ENCODE measurements at regions not wholly inside any gene's neighbourhood (a gene's known extent, or its start where the extent isn't known, plus 50 kb on each side); places are given as distances from the start of the nearest gene placed in this dataset.

GRCh38 chr1:5273280-5274003, 619.0 kb downstream of the AJAP1 start:
- Histone ChIP-seq H3K27me3 (ENCODE audit: low read length) (peaks cover 4% of the 10 kb centered on the region; the same call in 1 of the 2 replicates), H3F3A (ENCODE audit: low read length, unreplicated experiment) (no peaks in the 10 kb centered on the region), H3K4me3 (ENCODE audit: low read length) (no peak overlapping the region), H3K79me2 (ENCODE audit: low read length) (no peaks in the 10 kb centered on the region), H2AFZ (ENCODE audit: low read length) (no peak overlapping the region), H3K9ac (ENCODE audit: low read length) (no peak overlapping the region), H3K36me3 (ENCODE audit: low read depth, low read length) (no peaks in the 10 kb centered on the region), H3K27ac (ENCODE audit: low read length) (no peak overlapping the region), H3K4me1 (ENCODE audit: insufficient read depth, low read length) (no peaks in the 10 kb centered on the region), H3K9me3 (ENCODE audit: low read length) (peaks cover 10% of the 10 kb centered on the region; the same call in 1 of the 2 replicates), H4K20me1 (ENCODE audit: low read length) (no peaks in the 10 kb centered on the region), H3K9me2 (replicated peaks; ENCODE audit: low read length) (no peaks in the 10 kb centered on the region), H3K4me2 (ENCODE audit: low read length) (no peak overlapping the region)
- ChIA-PET CTCF (no interaction called here), POLR2A (ENCODE audit: unreplicated experiment) (no interaction called here)
- no TSS peak for BruUV-seq (replicated peaks)
- TF ChIP-seq CTCF (conservative IDR thresholded peaks at IDR 0.05; ENCODE audit: low read depth, low read length): no peak
- TF ChIP-seq EZH2 (IDR thresholded peaks at IDR 0.05; ENCODE audit: low read length, unreplicated experiment): no peak
- no peak for TF ChIP-seq EZH2phosphoT487 (IDR thresholded peaks at IDR 0.05; ENCODE audit: borderline replicate concordance, low read length)
- ATAC-seq (no peak), DNase-seq (no peak)
- intact Hi-C loops (cut with micrococcal nuclease): no loop called here

GRCh38 chr1:5272325-5272724, 617.9 kb downstream of the AJAP1 start:
- intact Hi-C loops (cut with micrococcal nuclease): no loop called here
- CTCF ChIA-PET: no interaction called here
- no peak for ATAC-seq

More at GRCh38 chr1:5272325-5272724, 617.9 kb downstream of the AJAP1 start:
- Histone ChIP-seq H3K27ac (ENCODE audit: low read length) (no peak overlapping the region), H4K20me1 (ENCODE audit: low read length) (no peaks in the 10 kb centered on the region), H3K27me3 (ENCODE audit: low read length) (peaks cover 4% of the 10 kb centered on the region; the same call in 1 of the 2 replicates), H3K9me3 (ENCODE audit: low read length) (peaks cover 7% of the 10 kb centered on the region; the same call in 1 of the 2 replicates), H3K4me2 (ENCODE audit: low read length) (no peak overlapping the region), H3K9me2 (replicated peaks; ENCODE audit: low read length) (no peaks in the 10 kb centered on the region), H3K79me2 (ENCODE audit: low read length) (no peaks in the 10 kb centered on the region), H3K4me1 (ENCODE audit: insufficient read depth, low read length) (no peaks in the 10 kb centered on the region), H3K4me3 (ENCODE audit: low read length) (no peak overlapping the region), H3F3A (ENCODE audit: low read length, unreplicated experiment) (no peaks in the 10 kb centered on the region), H2AFZ (ENCODE audit: low read length) (no peak overlapping the region), H3K9ac (ENCODE audit: low read length) (no peak overlapping the region), H3K36me3 (ENCODE audit: low read depth, low read length) (no peaks in the 10 kb centered on the region)
- BruUV-seq (replicated peaks): no TSS peak
- no peak for DNase-seq
- POLR2A ChIA-PET (ENCODE audit: unreplicated experiment): no interaction called here
- no peak for TF ChIP-seq EZH2 (IDR thresholded peaks at IDR 0.05; ENCODE audit: low read length, unreplicated experiment)
- TF ChIP-seq EZH2phosphoT487 (IDR thresholded peaks at IDR 0.05; ENCODE audit: borderline replicate concordance, low read length): no peak
- TF ChIP-seq CTCF (conservative IDR thresholded peaks at IDR 0.05; ENCODE audit: low read depth, low read length): no peak
